Panc1 (cell line): ENCODE measurements at regions not wholly inside any gene's neighbourhood (a gene's known extent, or its start where the extent isn't known, plus 50 kb on each side); places are given as distances from the start of the nearest gene placed in this dataset.
A peak's percentile ranks its signal among the peaks of the same experiment; 100 is the strongest.

Experiments
- ATAC-seq: fragments of 200-7000 bp; cut with Tn5 transposase; 2 replicates; pipeline ENCODE4 v1.9.1; 2020; ENCODE audit warnings: mild to moderate bottlenecking, moderate library complexity
- BruUV-seq: library from RNA; stranded (reverse); fragments of 400-500 nt; replicated peaks from 2 replicates; lab custom pipeline; 2021; lab: Mats Ljungman, UMichigan
- CTCF ChIA-PET: fragments of 300-600 bp; sonication (Branson Sonifier 250); formaldehyde crosslinking; loops from one replicate; lab custom pipeline; 2022; ENCODE audit warnings: antibody characterized with exemption; lab: Charles Lee
- POLR2A ChIA-PET: fragments of 300-600 bp; sonication (Branson Sonifier 250); formaldehyde crosslinking; loops from one replicate; lab custom pipeline; 2022; ENCODE audit warnings: antibody characterized with exemption; lab: Charles Lee
- DNase-seq: peaks from one replicate; pipeline ENCODE4 v3.0.0-alpha.2; 2010; ENCODE audit warnings: low read depth, low spot score
- H3K27ac ChIP-seq: 2 replicates; pipeline ENCODE4 v1.5.1; 2011; ENCODE audit warnings: mild to moderate bottlenecking, low read length, inconsistent platforms
- H3K27me3 ChIP-seq: fragments of 200-500 bp; sonication (Bioruptor generic); 2 replicates; pipeline ENCODE4 v1.6.0; 2014; ENCODE audit warnings: low read length, inconsistent platforms; ENCODE audit not compliant: control insufficient read depth, insufficient read depth
- H3K36me3 ChIP-seq: fragments of 200-500 bp; sonication (Bioruptor generic); 2 replicates; pipeline ENCODE4 v1.5.1; 2014; ENCODE audit warnings: inconsistent platforms, mild to moderate bottlenecking, low read length, moderate library complexity; ENCODE audit not compliant: control insufficient read depth, insufficient read depth
- H3K4me1 ChIP-seq: 2 replicates; pipeline ENCODE4 v1.5.1; 2011; ENCODE audit warnings: inconsistent platforms, mild to moderate bottlenecking, low read length, moderate library complexity; ENCODE audit not compliant: control insufficient read depth, insufficient read depth
- H3K4me3 ChIP-seq, 2 experiments: 2 replicates each; pipeline ENCODE4 v1.5.1; 2011 to 2012; ENCODE audit warnings: low read depth in 2 of 2, low read length in 2 of 2, mild to moderate bottlenecking in 2 of 2, inconsistent platforms in 1 of 2, moderate library complexity in 1 of 2
- H3K9me3 ChIP-seq: fragments of 200-500 bp; sonication (Bioruptor generic); 2 replicates; pipeline ENCODE4 v1.5.1; 2014; ENCODE audit warnings: low read depth, mild to moderate bottlenecking, inconsistent platforms, low read length, moderate library complexity; ENCODE audit not compliant: control insufficient read depth, insufficient read depth
- POLR2AphosphoS5 ChIP-seq: IDR thresholded peaks from 2 replicates; pipeline ENCODE4 v1.6.1; 2012; ENCODE audit warnings: mild to moderate bottlenecking, low read depth, low read length, moderate library complexity
- SIN3A ChIP-seq: IDR thresholded peaks from 2 replicates; pipeline ENCODE4 v1.6.1; 2012; ENCODE audit warnings: low read depth, mild to moderate bottlenecking, low read length, moderate library complexity, borderline replicate concordance; ENCODE audit not compliant: insufficient read depth
- TCF7L2 ChIP-seq: IDR thresholded peaks from 2 replicates; pipeline ENCODE4 v1.6.1; 2011; ENCODE audit warnings: mild to moderate bottlenecking, low read depth, low read length, inconsistent platforms
- in situ Hi-C: cut with HindIII; loops from 2 replicates; pipeline ENCODE4 v1.10.0; 2016; ENCODE audit warnings: low sequenced_read_pairs, low pct_unique_long_range_greater_than_20kb
- intact Hi-C: fragments of 100-400 bp; cut with micrococcal nuclease; formaldehyde crosslinking; loops from one replicate; pipeline ENCODE4 v1.10.0; 2022; ENCODE audit not compliant: unreplicated experiment
- TF ChIP-seq, protein P1 (sequence below), 2 experiments: IDR thresholded peaks; 2 replicates each; pipeline ENCODE4 v1.6.1; 2011 to 2012; ENCODE audit warnings: low read depth in 2 of 2, control low read depth in 1 of 2, low read length in 1 of 2, mild to moderate bottlenecking in 1 of 2, moderate library complexity in 1 of 2; ENCODE audit not compliant: insufficient read depth in 1 of 2
- TF ChIP-seq, protein P2 (sequence below): fragments of 450-650 bp; IDR thresholded peaks from 2 replicates; pipeline ENCODE4 v1.5.1; 2017; ENCODE audit warnings: mild to moderate bottlenecking

DNA sequence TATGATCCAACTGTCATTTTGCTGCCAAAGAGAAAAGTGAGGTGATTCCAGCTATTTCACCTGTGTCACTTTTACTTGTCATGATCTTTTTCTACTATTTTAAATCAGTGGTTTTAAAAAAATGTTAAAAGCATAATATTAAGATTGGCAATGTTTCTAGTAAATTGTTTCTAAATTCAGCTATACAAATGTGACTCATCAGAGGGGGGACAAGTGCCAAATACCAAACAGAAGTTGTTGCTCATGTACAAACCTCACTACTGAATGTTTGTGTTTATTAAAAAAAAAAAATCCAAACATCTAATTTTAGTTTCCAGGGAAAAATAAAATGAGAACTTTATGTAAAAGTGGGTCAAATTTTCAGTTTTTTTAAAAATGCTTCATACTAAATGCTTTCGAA is 346.2 kb upstream of the SNX7 start:
- Histone ChIP-seq H3K9me3 (0 out of 2 replicates have a peak, but pooled peaks cover under 1% of the 10 kb centered on the region), H3K4me1 (no peaks in the 10 kb centered on the region), H3K36me3 (no peaks in the 10 kb centered on the region), H3K4me3 (no peak overlapping the region), H3K27me3 (no peaks in the 10 kb centered on the region), H3K27ac (peak overlapping the region; percentile 29; the same call in 1 of the 2 replicates)
- ChIA-PET POLR2A (no interaction called here), CTCF (no interaction called here)
- in situ Hi-C loops = no loop called here
- DNase-seq (no peak), ATAC-seq (no peak)
- no TSS peak for BruUV-seq
- no peak for TF ChIP-seq SIN3A
- TF ChIP-seq TCF7L2 = no peak
- TF ChIP-seq POLR2AphosphoS5 = no peak
- TF ChIP-seq, protein P1, sequence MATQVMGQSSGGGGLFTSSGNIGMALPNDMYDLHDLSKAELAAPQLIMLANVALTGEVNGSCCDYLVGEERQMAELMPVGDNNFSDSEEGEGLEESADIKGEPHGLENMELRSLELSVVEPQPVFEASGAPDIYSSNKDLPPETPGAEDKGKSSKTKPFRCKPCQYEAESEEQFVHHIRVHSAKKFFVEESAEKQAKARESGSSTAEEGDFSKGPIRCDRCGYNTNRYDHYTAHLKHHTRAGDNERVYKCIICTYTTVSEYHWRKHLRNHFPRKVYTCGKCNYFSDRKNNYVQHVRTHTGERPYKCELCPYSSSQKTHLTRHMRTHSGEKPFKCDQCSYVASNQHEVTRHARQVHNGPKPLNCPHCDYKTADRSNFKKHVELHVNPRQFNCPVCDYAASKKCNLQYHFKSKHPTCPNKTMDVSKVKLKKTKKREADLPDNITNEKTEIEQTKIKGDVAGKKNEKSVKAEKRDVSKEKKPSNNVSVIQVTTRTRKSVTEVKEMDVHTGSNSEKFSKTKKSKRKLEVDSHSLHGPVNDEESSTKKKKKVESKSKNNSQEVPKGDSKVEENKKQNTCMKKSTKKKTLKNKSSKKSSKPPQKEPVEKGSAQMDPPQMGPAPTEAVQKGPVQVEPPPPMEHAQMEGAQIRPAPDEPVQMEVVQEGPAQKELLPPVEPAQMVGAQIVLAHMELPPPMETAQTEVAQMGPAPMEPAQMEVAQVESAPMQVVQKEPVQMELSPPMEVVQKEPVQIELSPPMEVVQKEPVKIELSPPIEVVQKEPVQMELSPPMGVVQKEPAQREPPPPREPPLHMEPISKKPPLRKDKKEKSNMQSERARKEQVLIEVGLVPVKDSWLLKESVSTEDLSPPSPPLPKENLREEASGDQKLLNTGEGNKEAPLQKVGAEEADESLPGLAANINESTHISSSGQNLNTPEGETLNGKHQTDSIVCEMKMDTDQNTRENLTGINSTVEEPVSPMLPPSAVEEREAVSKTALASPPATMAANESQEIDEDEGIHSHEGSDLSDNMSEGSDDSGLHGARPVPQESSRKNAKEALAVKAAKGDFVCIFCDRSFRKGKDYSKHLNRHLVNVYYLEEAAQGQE (IDR thresholded peaks at IDR 0.05; ENCODE audit: insufficient read depth in 1 of 2, low read depth in 2 of 2, low read length in 1 of 2) = no peak
- TF ChIP-seq, protein P2, sequence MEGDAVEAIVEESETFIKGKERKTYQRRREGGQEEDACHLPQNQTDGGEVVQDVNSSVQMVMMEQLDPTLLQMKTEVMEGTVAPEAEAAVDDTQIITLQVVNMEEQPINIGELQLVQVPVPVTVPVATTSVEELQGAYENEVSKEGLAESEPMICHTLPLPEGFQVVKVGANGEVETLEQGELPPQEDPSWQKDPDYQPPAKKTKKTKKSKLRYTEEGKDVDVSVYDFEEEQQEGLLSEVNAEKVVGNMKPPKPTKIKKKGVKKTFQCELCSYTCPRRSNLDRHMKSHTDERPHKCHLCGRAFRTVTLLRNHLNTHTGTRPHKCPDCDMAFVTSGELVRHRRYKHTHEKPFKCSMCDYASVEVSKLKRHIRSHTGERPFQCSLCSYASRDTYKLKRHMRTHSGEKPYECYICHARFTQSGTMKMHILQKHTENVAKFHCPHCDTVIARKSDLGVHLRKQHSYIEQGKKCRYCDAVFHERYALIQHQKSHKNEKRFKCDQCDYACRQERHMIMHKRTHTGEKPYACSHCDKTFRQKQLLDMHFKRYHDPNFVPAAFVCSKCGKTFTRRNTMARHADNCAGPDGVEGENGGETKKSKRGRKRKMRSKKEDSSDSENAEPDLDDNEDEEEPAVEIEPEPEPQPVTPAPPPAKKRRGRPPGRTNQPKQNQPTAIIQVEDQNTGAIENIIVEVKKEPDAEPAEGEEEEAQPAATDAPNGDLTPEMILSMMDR = no peak
- intact Hi-C loops = no loop called here

DNA sequence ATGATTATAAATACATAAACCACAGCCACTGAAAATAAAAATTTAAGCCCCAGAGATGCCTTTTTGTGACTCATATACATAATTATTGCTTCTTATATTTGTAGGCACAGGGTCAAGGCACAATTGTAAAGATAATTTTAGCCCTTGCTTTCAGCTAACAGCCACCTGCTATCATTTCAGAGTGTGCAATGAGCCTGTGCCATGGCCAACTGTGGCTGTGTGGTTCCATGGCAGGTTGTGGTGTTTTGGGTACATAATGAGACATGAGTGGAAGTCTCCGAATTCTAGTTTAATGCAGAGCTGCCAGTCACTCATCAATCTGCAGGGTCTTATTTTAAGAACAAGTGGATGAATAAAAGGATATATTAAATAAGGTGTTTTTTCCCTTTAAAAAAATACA is 346.9 kb upstream of the SNX7 start:
- DNase-seq (no peak), ATAC-seq (no peak)
- no peak for TF ChIP-seq SIN3A
- TF ChIP-seq, protein P2 = no peak
- TF ChIP-seq TCF7L2 = no peak
- no peak for TF ChIP-seq POLR2AphosphoS5
- TF ChIP-seq, protein P1 (IDR thresholded peaks at IDR 0.05; ENCODE audit: insufficient read depth in 1 of 2, low read depth in 2 of 2, low read length in 1 of 2) = no peak
- intact Hi-C loops = no loop called here
- Histone ChIP-seq H3K27me3 (no peaks in the 10 kb centered on the region), H3K4me1 (no peaks in the 10 kb centered on the region), H3K36me3 (no peaks in the 10 kb centered on the region), H3K9me3 (no peaks in the 10 kb centered on the region), H3K27ac (no peak overlapping the region), H3K4me3 (no peak overlapping the region)
- in situ Hi-C loops = no loop called here
- CTCF ChIA-PET = no interaction called here
- no TSS peak for BruUV-seq
- POLR2A ChIA-PET = no interaction called here
